ENCODE measurements at regions not wholly inside any gene's neighbourhood (a gene's known extent, or its start where the extent isn't known, plus 50 kb on each side); places are given as distances from the start of the nearest gene placed in this dataset.

GRCh38 chr2:78355967-78356366 lies 669.5 kb upstream of the REG3G start:
- H3K4me3 ChIP-seq (ENCODE audit: low read length), result no peak overlapping the region
- no peak for TF ChIP-seq CTCF (conservative IDR thresholded peaks at IDR 0.05; ENCODE audit: low read depth, low read length)
- no peak for DNase-seq (ENCODE audit: low read depth)

DNA sequence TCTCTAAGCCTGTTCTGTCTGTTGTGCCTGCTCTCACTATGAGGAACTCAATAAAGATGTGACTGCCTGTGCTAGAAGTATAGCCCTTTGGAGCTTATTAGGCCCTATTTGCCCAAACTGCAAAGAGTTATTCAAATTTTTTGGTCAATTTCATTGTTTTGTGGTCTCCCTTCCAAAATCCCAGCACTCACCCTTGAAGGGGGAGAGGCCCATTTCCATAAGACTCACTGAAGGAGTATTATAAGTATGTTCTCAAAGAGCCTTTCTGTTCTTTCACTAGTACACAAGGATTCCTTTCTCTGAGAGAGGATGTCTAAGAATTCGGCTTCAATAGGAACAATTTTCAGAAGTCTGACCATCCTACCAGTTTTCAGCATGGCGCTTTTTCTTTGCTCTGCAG lies 641.9 kb upstream of the REG3G start:
- H3K4me3 ChIP-seq (ENCODE audit: low read length), result no peak overlapping the region
- TF ChIP-seq CTCF (conservative IDR thresholded peaks at IDR 0.05; ENCODE audit: low read depth, low read length), result no peak
- no peak for DNase-seq (ENCODE audit: low read depth)

GRCh38 chr2:78397198-78397597 lies 628.3 kb upstream of the REG3G start:
- DNase-seq (ENCODE audit: low read depth), result no peak
- H3K4me3 ChIP-seq (ENCODE audit: low read length), result no peak overlapping the region
- no peak for TF ChIP-seq CTCF (conservative IDR thresholded peaks at IDR 0.05; ENCODE audit: low read depth, low read length)

DNA sequence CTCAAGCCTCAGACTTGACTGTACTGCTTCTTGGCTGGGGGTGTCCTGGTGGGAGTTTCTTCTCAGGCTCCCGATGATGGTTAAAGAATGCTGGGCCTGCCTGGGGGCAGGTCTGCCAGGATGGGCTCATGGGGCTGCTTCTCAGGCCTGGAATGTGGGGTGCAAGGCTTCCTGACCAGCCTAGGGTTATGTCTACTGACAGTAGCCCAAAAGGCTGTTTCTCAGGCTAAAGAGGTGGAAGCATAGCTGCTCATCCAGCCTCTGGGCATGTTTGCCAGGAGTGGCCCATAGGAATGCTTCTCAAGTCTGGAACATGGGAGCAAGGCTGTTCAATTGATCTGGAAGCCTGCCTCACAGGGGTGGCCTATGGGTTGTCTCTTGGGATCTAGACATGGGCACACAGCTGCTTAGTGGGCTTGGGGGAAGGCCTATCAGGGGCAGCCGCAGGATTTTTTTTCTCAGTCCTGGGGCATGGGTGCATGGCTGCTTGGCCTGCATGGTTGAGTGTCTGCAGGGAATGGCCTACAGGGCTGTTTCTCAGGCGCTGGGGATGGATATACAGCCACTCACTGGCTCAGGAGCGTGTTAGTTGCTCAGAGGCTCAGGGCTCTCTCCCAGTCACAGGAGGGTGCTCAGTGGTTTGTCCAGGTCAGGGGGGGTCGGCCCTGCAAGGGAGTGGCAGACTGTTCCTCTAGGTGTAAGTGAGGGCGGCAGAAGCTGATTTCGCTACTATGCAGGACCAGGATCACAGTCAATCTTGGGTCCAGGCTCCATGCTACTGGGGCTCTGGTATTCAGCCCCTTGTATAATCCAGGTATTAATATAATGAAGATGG lies 617.3 kb upstream of the REG3G start:
- no peak overlapping the region for H3K4me3 ChIP-seq (ENCODE audit: low read length)
- TF ChIP-seq CTCF (conservative IDR thresholded peaks at IDR 0.05; ENCODE audit: low read depth, low read length), result no peak
- no peak for DNase-seq (ENCODE audit: low read depth)

GRCh38 chr2:78408795-78409118 lies 616.7 kb upstream of the REG3G start:
- no peak for TF ChIP-seq CTCF (conservative IDR thresholded peaks at IDR 0.05; ENCODE audit: low read depth, low read length)
- H3K4me3 ChIP-seq (ENCODE audit: low read length), result no peak overlapping the region
- DNase-seq (ENCODE audit: low read depth), result no peak

DNA sequence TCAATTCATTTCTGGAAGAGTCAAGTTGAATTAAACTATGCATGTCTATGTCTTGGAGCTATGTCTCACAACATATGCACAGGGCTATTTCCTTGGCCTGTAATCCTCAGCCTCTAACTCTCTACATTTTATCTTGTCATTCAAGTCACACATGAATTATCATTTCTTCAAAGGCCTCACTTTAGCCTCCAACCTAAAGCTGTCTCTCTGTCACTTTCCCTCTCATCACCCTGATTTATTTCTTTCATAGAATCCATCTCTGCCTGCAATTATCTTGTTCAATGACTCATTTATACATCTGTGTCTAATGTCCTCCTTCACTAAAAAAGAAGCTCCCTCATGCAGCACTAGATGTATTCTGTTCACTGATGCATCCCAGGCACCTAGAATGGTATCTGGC lies 614.2 kb upstream of the REG3G start:
- no peak overlapping the region for H3K4me3 ChIP-seq (ENCODE audit: low read length)
- DNase-seq (ENCODE audit: low read depth), result no peak
- no peak for TF ChIP-seq CTCF (conservative IDR thresholded peaks at IDR 0.05; ENCODE audit: low read depth, low read length)

GRCh38 chr2:78416625-78417300 lies 608.7 kb upstream of the REG3G start:
- no peak for DNase-seq (ENCODE audit: low read depth)
- no peak for TF ChIP-seq CTCF (conservative IDR thresholded peaks at IDR 0.05; ENCODE audit: low read depth, low read length)
- H3K4me3 ChIP-seq (ENCODE audit: low read length), result no peak overlapping the region
